PC-9 (cell line): ENCODE measurements at regions not wholly inside any gene's neighbourhood (a gene's known extent, or its start where the extent isn't known, plus 50 kb on each side); places are given as distances from the start of the nearest gene placed in this dataset.

Experiments used
- BruUV-seq: library from RNA; stranded (reverse); fragments of 400-500 nt; replicated peaks from 2 replicates; lab custom pipeline; 2021; lab: Mats Ljungman, UMichigan
- CTCF ChIA-PET: fragments of 300-600 bp; sonication (Branson Sonifier 250); formaldehyde crosslinking; loops from one replicate; lab custom pipeline; 2022; ENCODE audit warnings: antibody characterized with exemption; lab: Charles Lee
- POLR2A ChIA-PET: fragments of 300-600 bp; sonication (Branson Sonifier 250); formaldehyde crosslinking; loops from one replicate; lab custom pipeline; 2022; ENCODE audit warnings: antibody characterized with exemption; ENCODE audit not compliant: unreplicated experiment; lab: Charles Lee
- DNase-seq, 2 experiments: peaks; one replicate each; pipeline versions ENCODE4 v3.0.0 to v3.0.0-alpha.2; 2015 to 2022; ENCODE audit warnings: mixed read lengths in 1 of 2
- H2AFZ ChIP-seq: fragments of 200-600 bp; sonication (generic); 2 replicates; pipeline ENCODE4 v1.8.1; 2017; ENCODE audit warnings: antibody characterized with exemption
- H3F3A ChIP-seq: fragments of 200-600 bp; sonication (generic); 2 replicates; pipeline ENCODE4 v1.8.1; 2017; ENCODE audit warnings: antibody characterized with exemption, mild to moderate bottlenecking, low read depth; ENCODE audit not compliant: insufficient read depth
- H3K27ac ChIP-seq: fragments of 200-600 bp; sonication (generic); 2 replicates; pipeline ENCODE4 v1.6.1; 2016; ENCODE audit warnings: mixed run types
- H3K27me3 ChIP-seq: fragments of 200-600 bp; sonication (generic); 2 replicates; pipeline ENCODE4 v1.6.1; 2016; ENCODE audit warnings: low read depth, mixed run types; ENCODE audit not compliant: insufficient read depth
- H3K36me3 ChIP-seq: fragments of 200-600 bp; sonication (generic); 2 replicates; pipeline ENCODE4 v1.6.1; 2016; ENCODE audit warnings: low read depth, mixed run types
- H3K4me1 ChIP-seq: fragments of 200-600 bp; sonication (generic); replicated peaks from 2 replicates; pipeline ENCODE4 v1.6.1; 2016; ENCODE audit warnings: mixed run types; ENCODE audit not compliant: insufficient read depth
- H3K4me2 ChIP-seq: fragments of 200-600 bp; sonication (generic); 2 replicates; pipeline ENCODE4 v1.6.1; 2017; ENCODE audit warnings: mixed run types
- H3K4me3 ChIP-seq: fragments of 200-600 bp; sonication (generic); 2 replicates; pipeline ENCODE4 v1.6.1; 2016; ENCODE audit warnings: mixed run types
- H3K79me2 ChIP-seq: fragments of 200-600 bp; sonication (generic); 2 replicates; pipeline ENCODE4 v1.6.1; 2017; ENCODE audit warnings: low read depth, mixed run types
- H3K9me2 ChIP-seq: fragments of 200-600 bp; sonication (generic); 2 replicates; pipeline ENCODE4 v1.8.1; 2017; ENCODE audit warnings: mild to moderate bottlenecking; ENCODE audit not compliant: insufficient read depth
- H3K9me3 ChIP-seq: fragments of 200-600 bp; sonication (generic); 2 replicates; pipeline ENCODE4 v1.8.1; 2016; ENCODE audit warnings: low read depth; ENCODE audit not compliant: insufficient read depth
- H4K20me1 ChIP-seq: fragments of 200-600 bp; sonication (generic); 2 replicates; pipeline ENCODE4 v1.8.1; 2017; ENCODE audit not compliant: insufficient read depth
- CTCF ChIP-seq: fragments of 200-600 bp; sonication (generic); conservative IDR thresholded peaks from 2 replicates; pipeline ENCODE4 v1.6.1; 2017; ENCODE audit warnings: mixed run types, antibody characterized with exemption, mild to moderate bottlenecking, moderate library complexity
- EZH2 ChIP-seq: fragments of 200-600 bp; sonication (generic); IDR thresholded peaks from 2 replicates; pipeline ENCODE4 v1.8.0; 2017; ENCODE audit warnings: antibody characterized with exemption, low read depth
- intact Hi-C: fragments of 100-400 bp; cut with micrococcal nuclease; formaldehyde crosslinking; loops from one replicate; pipeline ENCODE4 v1.10.0; 2022; ENCODE audit not compliant: unreplicated experiment

DNA sequence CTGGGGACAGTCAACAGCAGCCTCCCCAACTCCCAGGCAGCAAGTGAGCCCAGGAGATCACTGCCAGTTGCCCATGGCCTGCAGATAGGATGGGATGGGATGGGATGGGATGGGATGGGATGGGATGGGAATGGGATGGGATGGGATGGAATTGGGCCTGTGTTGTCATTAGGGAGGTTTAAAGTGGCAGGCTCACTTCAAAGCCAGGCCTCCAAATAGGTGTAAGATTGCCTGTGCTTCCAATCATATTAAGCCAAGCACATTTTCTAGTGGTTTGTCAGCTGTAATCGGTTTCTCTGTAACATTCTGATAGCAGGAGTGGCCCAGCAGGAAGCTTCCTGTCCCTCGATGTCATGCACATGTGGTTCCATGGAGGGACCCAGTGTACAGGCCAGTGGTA is 82.7 kb upstream of the NXT1 start:
- Histone ChIP-seq H3K9me2 (no peaks in the 10 kb centered on the region), H3K79me2 (no peaks in the 10 kb centered on the region), H3K27ac (no peak overlapping the region), H3K27me3 (no peaks in the 10 kb centered on the region), H4K20me1 (no peaks in the 10 kb centered on the region), H3K4me2 (no peak overlapping the region), H3K4me1 (no peaks in the 10 kb centered on the region), H3K4me3 (no peak overlapping the region), H3K36me3 (no peaks in the 10 kb centered on the region), H3F3A (no peaks in the 10 kb centered on the region), H2AFZ (no peak overlapping the region), H3K9me3 (peaks cover 5% of the 10 kb centered on the region; the same call in 1 of the 2 replicates)
- DNase-seq, result no peak
- POLR2A ChIA-PET, result no interaction called here
- CTCF ChIA-PET, result no interaction called here
- intact Hi-C loops, result no loop called here
- no TSS peak for BruUV-seq
- TF ChIP-seq CTCF (no peak), EZH2 (no peak)

- Histone ChIP-seq H2AFZ (no peak overlapping the region), H3F3A (no peaks in the 10 kb centered on the region), H3K27me3 (no peaks in the 10 kb centered on the region), H3K79me2 (no peaks in the 10 kb centered on the region), H4K20me1 (no peaks in the 10 kb centered on the region), H3K4me3 (no peak overlapping the region), H3K9me2 (no peaks in the 10 kb centered on the region), H3K4me2 (no peak overlapping the region), H3K36me3 (no peaks in the 10 kb centered on the region), H3K27ac (no peak overlapping the region), H3K4me1 (no peaks in the 10 kb centered on the region), H3K9me3 (peaks cover 5% of the 10 kb centered on the region; the same call in 1 of the 2 replicates)
- DNase-seq, result no peak
- ChIA-PET CTCF (interaction anchor here (0.6 kb wide), 1 partner anchor 52 kb away, joined by 6 read pairs; no protein-coding TSS in a partner anchor), POLR2A (no interaction called here)
- TF ChIP-seq EZH2 (no peak), CTCF (no peak)
- no TSS peak for BruUV-seq
- intact Hi-C loops, result no loop called here
Measured at GRCh38 chr20:23266530-23267398, 83.8 kb upstream of the NXT1 start.

GRCh38 chr20:23265226-23265625 is 85.4 kb upstream of the NXT1 start:
- H3K79me2 ChIP-seq, result no peaks in the 10 kb centered on the region
- ChIA-PET POLR2A (no interaction called here), CTCF (no interaction called here)
- H3K4me1 ChIP-seq, result no peaks in the 10 kb centered on the region
- no peaks in the 10 kb centered on the region for H3K27me3 ChIP-seq
- no peaks in the 10 kb centered on the region for H3K36me3 ChIP-seq
- no peaks in the 10 kb centered on the region for H3K9me2 ChIP-seq
- TF ChIP-seq EZH2 (no peak), CTCF (no peak)
- no peak overlapping the region for H3K4me3 ChIP-seq
- DNase-seq, result no peak
- no TSS peak for BruUV-seq
- no peaks in the 10 kb centered on the region for H3F3A ChIP-seq
- no peaks in the 10 kb centered on the region for H4K20me1 ChIP-seq
- intact Hi-C loops, result no loop called here
- no peak overlapping the region for H3K27ac ChIP-seq
- H3K9me3 ChIP-seq, result peaks cover 5% of the 10 kb centered on the region; the same call in 1 of the 2 replicates
- no peak overlapping the region for H3K4me2 ChIP-seq
- no peak overlapping the region for H2AFZ ChIP-seq
